IMR-90 (cell line): ENCODE measurements at regions not wholly inside any gene's neighbourhood (a gene's known extent, or its start where the extent isn't known, plus 50 kb on each side); places are given as distances from the start of the nearest gene placed in this dataset.

Source experiments
- ATAC-seq: fragments of 200-7000 bp; cut with Tn5 transposase; 2 replicates; pipeline ENCODE4 v1.9.1; 2020; ENCODE audit warnings: low read depth, mild to moderate bottlenecking, moderate library complexity
- BruUV-seq: library from RNA; stranded (reverse); fragments of 400-500 nt; replicated peaks from 2 replicates; lab custom pipeline; 2021; lab: Mats Ljungman, UMichigan
- CTCF ChIA-PET: fragments of 300-600 bp; formaldehyde crosslinking; extraction: SDS; loops from one replicate; lab custom pipeline; 2021; ENCODE audit warnings: antibody characterized with exemption; lab: Yijun Ruan, JAX
- POLR2A ChIA-PET: fragments of 300-600 bp; sonication (Branson Sonifier 250); formaldehyde crosslinking; loops from one replicate; lab custom pipeline; 2022; ENCODE audit warnings: antibody characterized with exemption; ENCODE audit not compliant: unreplicated experiment; lab: Charles Lee
- DNase-seq: peaks from one replicate; pipeline ENCODE4 v3.0.0; 2013
- H2AFZ ChIP-seq: replicated peaks from 2 replicates; pipeline ENCODE3; 2013; ENCODE audit warnings: low read length, mild to moderate bottlenecking; ENCODE audit not compliant: poor library complexity
- H2AK5ac ChIP-seq: 2 replicates; pipeline ENCODE4 v1.6.1; 2013; ENCODE audit warnings: low read depth, low read length, inconsistent platforms
- H2AK9ac ChIP-seq: replicated peaks from 2 replicates; pipeline ENCODE3; 2013; ENCODE audit warnings: mild to moderate bottlenecking, low read depth, low read length, moderate library complexity; ENCODE audit not compliant: poor library complexity
- H2BK120ac ChIP-seq: 2 replicates; pipeline ENCODE4 v1.6.1; 2013; ENCODE audit warnings: low read depth, low read length, inconsistent platforms
- H2BK15ac ChIP-seq: 3 replicates; pipeline ENCODE4 v1.6.1; 2013; ENCODE audit warnings: low read depth, low read length, inconsistent platforms
- H2BK20ac ChIP-seq: 2 replicates; pipeline ENCODE4 v1.6.1; 2013; ENCODE audit warnings: low read depth, mild to moderate bottlenecking, inconsistent platforms, low read length, moderate library complexity
- H2BK5ac ChIP-seq: 2 replicates; pipeline ENCODE4 v1.6.1; 2013; ENCODE audit warnings: mild to moderate bottlenecking, low read depth, low read length, inconsistent platforms; ENCODE audit not compliant: poor library complexity, severe bottlenecking
- H3K14ac ChIP-seq: replicated peaks from 2 replicates; pipeline ENCODE4 v1.6.1; 2013; ENCODE audit warnings: low read depth, low read length, inconsistent platforms
- H3K18ac ChIP-seq: 2 replicates; pipeline ENCODE4 v1.6.1; 2013; ENCODE audit warnings: low read depth, low read length, control low read depth
- H3K23ac ChIP-seq: 2 replicates; pipeline ENCODE4 v1.6.1; 2013; ENCODE audit warnings: low read depth, low read length, inconsistent platforms
- H3K27ac ChIP-seq: 2 replicates; pipeline ENCODE4 v1.5.1; 2013; ENCODE audit warnings: mild to moderate bottlenecking, control low read depth, low read length; ENCODE audit not compliant: insufficient read depth
- H3K27me3 ChIP-seq: 2 replicates; pipeline ENCODE4 v1.6.1; 2013; ENCODE audit warnings: low read length; ENCODE audit not compliant: control insufficient read depth, insufficient read depth
- H3K36me3 ChIP-seq: 2 replicates; pipeline ENCODE4 v1.6.1; 2013; ENCODE audit warnings: low read length, mixed read lengths; ENCODE audit not compliant: control insufficient read depth, insufficient read depth
- H3K4ac ChIP-seq: 2 replicates; pipeline ENCODE4 v1.6.1; 2013; ENCODE audit warnings: low read depth, low read length, inconsistent platforms
- H3K4me1 ChIP-seq: 2 replicates; pipeline ENCODE4 v1.6.1; 2013; ENCODE audit warnings: low read length, mixed read lengths; ENCODE audit not compliant: control insufficient read depth, insufficient read depth
- H3K4me2 ChIP-seq: 2 replicates; pipeline ENCODE4 v1.6.1; 2013; ENCODE audit warnings: low read depth, mild to moderate bottlenecking, control low read depth, low read length, moderate library complexity
- H3K4me3 ChIP-seq: 2 replicates; pipeline ENCODE4 v1.5.1; 2013; ENCODE audit warnings: low read depth, mild to moderate bottlenecking, control low read depth, low read length, moderate library complexity; ENCODE audit not compliant: insufficient read depth
- H3K56ac ChIP-seq: 2 replicates; pipeline ENCODE4 v1.6.1; 2013; ENCODE audit warnings: low read length, inconsistent platforms; ENCODE audit not compliant: insufficient read depth; ENCODE audit errors: extremely low read depth
- H3K79me1 ChIP-seq, 2 experiments: 2 replicates each; pipeline ENCODE4 v1.6.1; 2013; ENCODE audit warnings: low read length in 2 of 2, inconsistent platforms in 1 of 2, low read depth in 1 of 2
- H3K9ac ChIP-seq: 2 replicates; pipeline ENCODE4 v1.6.1; 2013; ENCODE audit warnings: low read depth, low read length, control low read depth
- H3K9me1 ChIP-seq: 2 replicates; pipeline ENCODE4 v1.6.1; 2013; ENCODE audit warnings: low read length, inconsistent platforms; ENCODE audit not compliant: insufficient read depth
- H3K9me3 ChIP-seq: 2 replicates; pipeline ENCODE4 v1.6.1; 2013; ENCODE audit warnings: low read length; ENCODE audit not compliant: control insufficient read depth, insufficient read depth
- H4K20me1 ChIP-seq: 2 replicates; pipeline ENCODE4 v1.6.1; 2013; ENCODE audit warnings: low read length, inconsistent platforms; ENCODE audit not compliant: insufficient read depth
- H4K5ac ChIP-seq: 2 replicates; pipeline ENCODE4 v1.6.1; 2013; ENCODE audit warnings: mild to moderate bottlenecking, low read depth, low read length, control low read depth
- H4K8ac ChIP-seq, 2 experiments: 2 replicates each; pipeline ENCODE4 v1.6.1; 2013; ENCODE audit warnings: low read depth in 2 of 2, low read length in 2 of 2, control low read depth in 1 of 2, inconsistent platforms in 1 of 2
- H4K91ac ChIP-seq: 2 replicates; pipeline ENCODE4 v1.6.1; 2013; ENCODE audit warnings: low read depth, low read length, inconsistent platforms; ENCODE audit not compliant: insufficient read depth
- ELK1 ChIP-seq: fragments of 150-350 bp; IDR thresholded peaks from 2 replicates; pipeline ENCODE4 v1.6.1; 2016; ENCODE audit warnings: low read depth, mild to moderate bottlenecking, low read length, moderate library complexity, borderline replicate concordance
- MXI1 ChIP-seq: IDR thresholded peaks from 2 replicates; pipeline ENCODE4 v1.6.1; 2012; ENCODE audit warnings: low read depth, mild to moderate bottlenecking, low read length, moderate library complexity, borderline replicate concordance
- NFE2L2 ChIP-seq: fragments of 150-350 bp; IDR thresholded peaks from 2 replicates; pipeline ENCODE4 v1.6.1; 2016; ENCODE audit warnings: low read depth, mild to moderate bottlenecking, low read length
- RAD21 ChIP-seq: IDR thresholded peaks from 2 replicates; pipeline ENCODE4 v1.6.1; 2012; ENCODE audit warnings: low read length, improper control_type of control experiment
- SMC3 ChIP-seq: fragments of 150-350 bp; IDR thresholded peaks from 2 replicates; pipeline ENCODE4 v1.6.1; 2016; ENCODE audit warnings: low read depth, mild to moderate bottlenecking, antibody characterized with exemption, low read length, moderate library complexity
- WGBS, 2 experiments: methylation state at CpG; one replicate each; pipeline versions ENCODE4 v1.1.5 to v1.1.7; 2013; ENCODE audit warnings: missing lambda C conversion rate in 2 of 2; ENCODE audit not compliant: insufficient read length in 1 of 2; ENCODE audit errors: extremely low coverage in 2 of 2; 5-methylcytosine and 5-hydroxymethylcytosine counted together
- dilution Hi-C: fragments of 300-500 bp; cut with HindIII; formaldehyde crosslinking; loops from one replicate; pipeline ENCODE4 v1.14.3; 2018; ENCODE audit warnings: low sequenced_read_pairs; ENCODE audit not compliant: unreplicated experiment
- in situ Hi-C: fragments of 300-500 bp; cut with MboI; formaldehyde crosslinking; loops from 3 replicates; pipeline ENCODE4 v1.14.3; 2019; ENCODE audit warnings: low sequenced_read_pairs, inconsistent platforms, mixed read lengths
- intact Hi-C: fragments of 100-400 bp; cut with micrococcal nuclease; formaldehyde crosslinking; loops from 2 replicates; pipeline ENCODE4 v1.10.0; 2022

- no peak overlapping the region for H3K4me2 ChIP-seq
- no peak overlapping the region for H4K91ac ChIP-seq
- TF ChIP-seq NFE2L2 (no peak), SMC3 (no peak), MXI1 (no peak), RAD21 (no peak), ELK1 (no peak)
- H3K27me3 ChIP-seq, result no peaks in the 10 kb centered on the region
- H3K18ac ChIP-seq, result no peak overlapping the region
- H3K4me1 ChIP-seq, result peaks cover 5% of the 10 kb centered on the region
- no peaks in the 10 kb centered on the region for H3K36me3 ChIP-seq
- peaks cover 2% of the 10 kb centered on the region; the same call in 1 of the 2 replicates for H3K9me3 ChIP-seq
- no CpG with 5 or more reads among the region's 4 CpGs for WGBS, 2 experiments
- H3K56ac ChIP-seq, result no peak overlapping the region
- BruUV-seq, result no TSS peak
- H2BK20ac ChIP-seq, result no peak overlapping the region
- H2BK15ac ChIP-seq, result no peak overlapping the region
- no peak overlapping the region for H2AK5ac ChIP-seq
- H3K79me1 ChIP-seq, result no peaks in the 10 kb centered on the region
- H3K4me3 ChIP-seq, result no peak overlapping the region
- no peak overlapping the region for H3K14ac ChIP-seq
- H3K23ac ChIP-seq, result no peak overlapping the region
- H2AK9ac ChIP-seq, result no peak overlapping the region
- H4K5ac ChIP-seq, result no peak overlapping the region
- no peak overlapping the region for H2BK120ac ChIP-seq
- intact Hi-C loops (no loop called here), dilution Hi-C loops (no loop called here), in situ Hi-C loops (no loop called here)
- no peak overlapping the region for H3K4ac ChIP-seq
- CTCF ChIA-PET, result no interaction called here
- DNase-seq, result peak; percentile 32
- H3K9ac ChIP-seq, result no peak overlapping the region
- H3K27ac ChIP-seq, result no peak overlapping the region
- ATAC-seq, result peak; percentile 56
- POLR2A ChIA-PET, result no interaction called here
- H4K20me1 ChIP-seq, result no peaks in the 10 kb centered on the region
- H4K8ac ChIP-seq, result no peak overlapping the region
- peaks cover 4% of the 10 kb centered on the region; the same call in 1 of the 2 replicates for H3K9me1 ChIP-seq
- no peak overlapping the region for H2BK5ac ChIP-seq
- H2AFZ ChIP-seq, result no peak overlapping the region
Measured at GRCh38 chr15:62665449-62665848, 377.1 kb upstream of the TPM1 start.
